Body of pancreas (tissue), 4 donors: ENCODE measurements at regions not wholly inside any gene's neighbourhood (a gene's known extent, or its start where the extent isn't known, plus 50 kb on each side); places are given as distances from the start of the nearest gene placed in this dataset.

Experiments
- POLR2A ChIP-seq, 3 donors: fragments of 450-650 bp; IDR thresholded peaks; one replicate each; pipeline ENCODE4 v1.6.1; 2016; ENCODE audit warnings: antibody characterized with exemption in 3 of 3, mild to moderate bottlenecking in 2 of 3
- TF ChIP-seq, protein P1 (sequence below), 7 experiments: fragments of 450-650 bp in 4 of 7; fragments of 200-600 bp in 3 of 7; sonication (generic) in 3 of 7; IDR thresholded peaks; one replicate each; pipeline ENCODE4 v1.5.1; 2016 to 2019; ENCODE audit warnings: antibody characterized with exemption in 7 of 7

- TF ChIP-seq, protein P1, sequence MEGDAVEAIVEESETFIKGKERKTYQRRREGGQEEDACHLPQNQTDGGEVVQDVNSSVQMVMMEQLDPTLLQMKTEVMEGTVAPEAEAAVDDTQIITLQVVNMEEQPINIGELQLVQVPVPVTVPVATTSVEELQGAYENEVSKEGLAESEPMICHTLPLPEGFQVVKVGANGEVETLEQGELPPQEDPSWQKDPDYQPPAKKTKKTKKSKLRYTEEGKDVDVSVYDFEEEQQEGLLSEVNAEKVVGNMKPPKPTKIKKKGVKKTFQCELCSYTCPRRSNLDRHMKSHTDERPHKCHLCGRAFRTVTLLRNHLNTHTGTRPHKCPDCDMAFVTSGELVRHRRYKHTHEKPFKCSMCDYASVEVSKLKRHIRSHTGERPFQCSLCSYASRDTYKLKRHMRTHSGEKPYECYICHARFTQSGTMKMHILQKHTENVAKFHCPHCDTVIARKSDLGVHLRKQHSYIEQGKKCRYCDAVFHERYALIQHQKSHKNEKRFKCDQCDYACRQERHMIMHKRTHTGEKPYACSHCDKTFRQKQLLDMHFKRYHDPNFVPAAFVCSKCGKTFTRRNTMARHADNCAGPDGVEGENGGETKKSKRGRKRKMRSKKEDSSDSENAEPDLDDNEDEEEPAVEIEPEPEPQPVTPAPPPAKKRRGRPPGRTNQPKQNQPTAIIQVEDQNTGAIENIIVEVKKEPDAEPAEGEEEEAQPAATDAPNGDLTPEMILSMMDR (IDR thresholded peaks at IDR 0.05): no peak
- TF ChIP-seq POLR2A (IDR thresholded peaks at IDR 0.05): no peak
Observed at GRCh38 chr5:138662599-138662998, 87.4 kb upstream of the HSPA9 start.
